Astrocyte of the spinal cord (primary cell): ENCODE measurements at regions not wholly inside any gene's neighbourhood (a gene's known extent, or its start where the extent isn't known, plus 50 kb on each side); places are given as distances from the start of the nearest gene placed in this dataset.
"Not testable (repeated sequence)": the region's sequence is repeated elsewhere in the genome, so short reads cannot be mapped to it uniquely, and the experiment has no call there.

Experiments
- DNase-seq: peaks from one replicate; pipeline ENCODE4 v3.0.0; 2011; ENCODE audit warnings: low read depth, low spot score
- H3K4me3 ChIP-seq: 2 replicates; pipeline ENCODE4 v1.5.1; 2011; ENCODE audit warnings: low read depth, mild to moderate bottlenecking, low read length, moderate library complexity
- CTCF ChIP-seq: IDR thresholded peaks from 2 replicates; pipeline ENCODE4 v1.5.1; 2012; ENCODE audit warnings: low read depth, mild to moderate bottlenecking, low read length, inconsistent platforms
- in situ Hi-C: cut with HindIII; loops from 2 replicates; pipeline ENCODE4 v1.10.0; 2017; ENCODE audit warnings: low sequenced_read_pairs

- DNase-seq, result no peak
- in situ Hi-C loops, result no loop called here
- H3K4me3 ChIP-seq, result no peak overlapping the region
- TF ChIP-seq CTCF, result no peak
Measured at GRCh38 chr12:124675881-124676713, 108.7 kb upstream of the NCOR2 start.

GRCh38 chr12:124674937-124675336 lies 107.5 kb upstream of the NCOR2 start:
- TF ChIP-seq CTCF, result no peak
- no peak for DNase-seq
- in situ Hi-C loops, result no loop called here
- no peak overlapping the region for H3K4me3 ChIP-seq

- TF ChIP-seq CTCF, result no peak
- no peak overlapping the region for H3K4me3 ChIP-seq
- no peak for DNase-seq
- in situ Hi-C loops, result no loop called here
Measured at GRCh38 chr12:124673801-124674617, 106.6 kb upstream of the NCOR2 start.

- in situ Hi-C loops, H3K4me3 ChIP-seq, DNase-seq: not testable (repeated sequence)
Measured at GRCh38 chr12:124669271-124669721, 101.9 kb upstream of the NCOR2 start.

GRCh38 chr12:124668602-124669001 lies 101.2 kb upstream of the NCOR2 start:
- DNase-seq, result no peak
- in situ Hi-C loops, result no loop called here
- no peak overlapping the region for H3K4me3 ChIP-seq
- no peak for TF ChIP-seq CTCF

- in situ Hi-C loops, result no loop called here
- TF ChIP-seq CTCF, result no peak
- no peak overlapping the region for H3K4me3 ChIP-seq
- DNase-seq, result no peak
Measured at GRCh38 chr12:124667506-124668326, 100.3 kb upstream of the NCOR2 start.
